H1 (cell line): ENCODE measurements at regions not wholly inside any gene's neighbourhood (a gene's known extent, or its start where the extent isn't known, plus 50 kb on each side); places are given as distances from the start of the nearest gene placed in this dataset.
A peak's percentile ranks its signal among the peaks of the same experiment; 100 is the strongest.

ENCODE experiments used
- CTCF ChIA-PET: fragments of 300-600 bp; sonication (Branson Sonifier 250); formaldehyde crosslinking; loops from one replicate; lab custom pipeline; 2021; ENCODE audit not compliant: partially characterized antibody; lab: Charles Lee
- POLR2A ChIA-PET: fragments of 300-600 bp; sonication (Branson Sonifier 250); formaldehyde crosslinking; loops from one replicate; lab custom pipeline; 2021; ENCODE audit warnings: inconsistent platforms; ENCODE audit not compliant: partially characterized antibody; lab: Charles Lee
- DNase-seq, 2 experiments: peaks; one replicate each; pipeline versions ENCODE4 v3.0.0 to v3.0.0-alpha.2; 2010 to 2022; ENCODE audit warnings: low spot score in 2 of 2, low read depth in 1 of 2, mixed read lengths in 1 of 2
- FAIRE-seq: peaks from 2 replicates; lab custom pipeline; 2011; peaks lifted over from hg19 to GRCh38; lab: Jason Lieb, UNC
- H2AFZ ChIP-seq: 2 replicates; pipeline ENCODE4 v1.8.1; 2012; ENCODE audit warnings: low read length, inconsistent platforms
- H2AK5ac ChIP-seq: 2 replicates; pipeline ENCODE4 v1.6.1; 2013; ENCODE audit warnings: low read depth, low read length
- H2BK120ac ChIP-seq: replicated peaks from 2 replicates; pipeline ENCODE3; 2013; ENCODE audit warnings: low read depth, low read length, inconsistent platforms
- H2BK12ac ChIP-seq: 2 replicates; pipeline ENCODE4 v1.6.1; 2013; ENCODE audit warnings: low read depth, low read length
- H2BK15ac ChIP-seq: 2 replicates; pipeline ENCODE4 v1.6.1; 2013; ENCODE audit warnings: low read length
- H2BK20ac ChIP-seq: 2 replicates; pipeline ENCODE4 v1.6.1; 2013; ENCODE audit warnings: low read length
- H2BK5ac ChIP-seq: 2 replicates; pipeline ENCODE4 v1.6.1; 2013; ENCODE audit warnings: low read depth, low read length
- H3K14ac ChIP-seq: 2 replicates; pipeline ENCODE4 v1.6.1; 2013; ENCODE audit warnings: inconsistent platforms; ENCODE audit not compliant: insufficient read length
- H3K18ac ChIP-seq: 2 replicates; pipeline ENCODE4 v1.6.1; 2013; ENCODE audit warnings: low read length; ENCODE audit errors: extremely low read depth
- H3K23ac ChIP-seq: 2 replicates; pipeline ENCODE4 v1.6.1; 2013; ENCODE audit warnings: inconsistent platforms; ENCODE audit not compliant: insufficient read length
- H3K23me2 ChIP-seq: 2 replicates; pipeline ENCODE4 v1.6.1; 2013; ENCODE audit warnings: low read depth, low read length
- H3K27ac ChIP-seq: 2 replicates; pipeline ENCODE4 v1.6.1; 2011; ENCODE audit warnings: low read depth, low read length, inconsistent platforms
- H3K27me3 ChIP-seq, 4 experiments: replicated peaks in 1 of 4; 1 replicate in 1 of 4; 2 replicates in 3 of 4; pipeline versions ENCODE4 v1.6.1 to v1.8.1; 2011 to 2013; ENCODE audit warnings: low read length in 3 of 4, mild to moderate bottlenecking in 3 of 4, inconsistent platforms in 2 of 4, mixed read lengths in 2 of 4, moderate library complexity in 1 of 4; ENCODE audit not compliant: control insufficient read depth in 3 of 4, insufficient read depth in 3 of 4; ENCODE audit errors: extremely low read depth in 1 of 4
- H3K36me3 ChIP-seq, 4 experiments: 2 replicates each; pipeline versions ENCODE4 v1.6.1 to v1.8.1; 2011 to 2013; ENCODE audit warnings: mild to moderate bottlenecking in 4 of 4, low read length in 3 of 4, moderate library complexity in 2 of 4, control low read depth in 1 of 4, inconsistent platforms in 1 of 4; ENCODE audit not compliant: insufficient read depth in 4 of 4, control insufficient read depth in 2 of 4
- H3K4ac ChIP-seq: replicated peaks from 2 replicates; pipeline ENCODE3; 2013; ENCODE audit warnings: low read length, low read depth, mixed read lengths, inconsistent platforms; ENCODE audit not compliant: insufficient read length
- H3K4me1 ChIP-seq, 4 experiments: replicated peaks in 1 of 4; 1 replicate in 1 of 4; 2 replicates in 3 of 4; pipeline versions ENCODE4 v1.6.1 to v1.8.1; 2011 to 2013; ENCODE audit warnings: low read length in 3 of 4, inconsistent platforms in 2 of 4, mixed read lengths in 1 of 4; ENCODE audit not compliant: insufficient read depth in 4 of 4, control insufficient read depth in 3 of 4
- H3K4me2 ChIP-seq, 2 experiments: 2 replicates each; pipeline versions ENCODE4 v1.6.1 to v1.8.1; 2011 to 2013; ENCODE audit warnings: low read depth in 2 of 2, low read length in 2 of 2, control low read depth in 1 of 2, inconsistent platforms in 1 of 2, mild to moderate bottlenecking in 1 of 2; ENCODE audit not compliant: insufficient read depth in 1 of 2
- H3K4me3 ChIP-seq, 4 experiments: fragments of 200-600, 300-600 bp in 1 of 4; sonication (generic), shearing (Covaris generic), sonication (Bioruptor Twin) in 1 of 4; 2 replicates each; pipeline versions ENCODE4 v1.5.1 to v1.8.1; 2011 to 2016; ENCODE audit warnings: low read length in 4 of 4, low read depth in 3 of 4, control low read depth in 2 of 4, inconsistent platforms in 2 of 4, mild to moderate bottlenecking in 2 of 4, mixed read lengths in 1 of 4, moderate library complexity in 1 of 4; ENCODE audit not compliant: insufficient read depth in 2 of 4; ENCODE audit errors: extremely low read depth in 1 of 4
- H3K56ac ChIP-seq: replicated peaks from 2 replicates; pipeline ENCODE3; 2013; ENCODE audit warnings: low read depth, mild to moderate bottlenecking, mixed read lengths, low read length, inconsistent platforms; ENCODE audit not compliant: insufficient read length
- H3K79me1 ChIP-seq: 2 replicates; pipeline ENCODE4 v1.6.1; 2013; ENCODE audit warnings: low read depth, low read length, control low read depth
- H3K79me2 ChIP-seq, 2 experiments: 2 replicates each; pipeline versions ENCODE4 v1.6.1 to v1.8.1; 2012 to 2013; ENCODE audit warnings: low read length in 2 of 2, mild to moderate bottlenecking in 2 of 2, inconsistent platforms in 1 of 2; ENCODE audit not compliant: insufficient read depth in 2 of 2, control insufficient read depth in 1 of 2
- H3K9ac ChIP-seq, 4 experiments: replicated peaks in 1 of 4; 1 replicate in 1 of 4; 2 replicates in 3 of 4; pipeline versions ENCODE4 v1.6.1 to v1.8.1; 2011 to 2013; ENCODE audit warnings: low read depth in 3 of 4, low read length in 3 of 4, control low read depth in 2 of 4, mild to moderate bottlenecking in 2 of 4, moderate library complexity in 2 of 4, inconsistent platforms in 1 of 4; ENCODE audit errors: extremely low read depth in 1 of 4
- H3K9me3 ChIP-seq, 2 experiments: 2 replicates each; pipeline versions ENCODE4 v1.6.1 to v1.8.1; 2012 to 2013; ENCODE audit warnings: mild to moderate bottlenecking in 2 of 2, moderate library complexity in 2 of 2, control low read depth in 1 of 2, inconsistent platforms in 1 of 2, low read depth in 1 of 2, low read length in 1 of 2, mixed read lengths in 1 of 2; ENCODE audit not compliant: insufficient read depth in 2 of 2
- H4K20me1 ChIP-seq, 2 experiments: replicated peaks in 1 of 2; 2 replicates each; pipeline versions ENCODE3 to v1.8.1; 2011 to 2013; ENCODE audit warnings: inconsistent platforms in 2 of 2, low read length in 2 of 2, mild to moderate bottlenecking in 1 of 2; ENCODE audit not compliant: insufficient read depth in 2 of 2, control insufficient read depth in 1 of 2
- H4K5ac ChIP-seq: 2 replicates; pipeline ENCODE4 v1.6.1; 2013; ENCODE audit warnings: low read length, low read depth, mixed read lengths, inconsistent platforms; ENCODE audit not compliant: insufficient read length
- H4K8ac ChIP-seq: 2 replicates; pipeline ENCODE4 v1.8.0; 2013; ENCODE audit warnings: mild to moderate bottlenecking, moderate library complexity, low read length, inconsistent platforms; ENCODE audit not compliant: insufficient read depth; ENCODE audit errors: extremely low read depth
- H4K91ac ChIP-seq: replicated peaks from 2 replicates; pipeline ENCODE3; 2013; ENCODE audit warnings: low read length, mixed read lengths, inconsistent platforms; ENCODE audit not compliant: insufficient read length
- BRCA1 ChIP-seq: IDR thresholded peaks from 2 replicates; pipeline ENCODE4 v1.6.1; 2012; ENCODE audit warnings: low read depth, low read length, improper control_type of control experiment
- EGR1 ChIP-seq: IDR thresholded peaks from 2 replicates; pipeline ENCODE4 v1.6.1; 2011; ENCODE audit warnings: low read depth, low read length, borderline replicate concordance
- KDM1A ChIP-seq: fragments of 200-600, 300-600 bp; sonication (generic); IDR thresholded peaks from 2 replicates; pipeline ENCODE4 v1.7.1; 2016; ENCODE audit warnings: mild to moderate bottlenecking, low read length, borderline replicate concordance
- RAD21 ChIP-seq, 2 experiments: IDR thresholded peaks in 1 of 2; conservative IDR thresholded peaks in 1 of 2; 2 replicates each; pipeline ENCODE4 v1.6.1; 2011; ENCODE audit warnings: low read depth in 2 of 2, low read length in 2 of 2, improper control_type of control experiment in 1 of 2, inconsistent platforms in 1 of 2, mild to moderate bottlenecking in 1 of 2, moderate library complexity in 1 of 2
- RBBP5 ChIP-seq: IDR thresholded peaks from 2 replicates; pipeline ENCODE4 v1.7.1; 2012; ENCODE audit warnings: low read depth, mild to moderate bottlenecking, inconsistent platforms, low read length, moderate library complexity, borderline replicate concordance
- RNF2 ChIP-seq: fragments of 200-900, 300-1000 bp; sonication (generic); IDR thresholded peaks from 2 replicates; pipeline ENCODE4 v1.7.1; 2016; ENCODE audit warnings: borderline replicate concordance, low read depth, mild to moderate bottlenecking, antibody characterized with exemption, low read length; ENCODE audit not compliant: poor library complexity, severe bottlenecking; ENCODE audit errors: missing control alignments
- TEAD4 ChIP-seq: IDR thresholded peaks from 2 replicates; pipeline ENCODE4 v1.6.1; 2012; ENCODE audit warnings: low read depth, low read length, inconsistent platforms, mixed read lengths
- YY1 ChIP-seq: IDR thresholded peaks from 2 replicates; pipeline ENCODE4 v1.6.1; 2011; ENCODE audit warnings: low read depth, mild to moderate bottlenecking, low read length
- WGBS, 2 experiments: shearing (Covaris generic) in 1 of 2; methylation state at CpG; one replicate each; pipeline versions ENCODE4 v1.1.6 to v1.1.7; 2013 to 2015; ENCODE audit warnings: low lambda C conversion rate in 2 of 2, mixed read lengths in 2 of 2, inconsistent platforms in 1 of 2, low coverage in 1 of 2, missing lambda C conversion rate in 1 of 2; ENCODE audit not compliant: insufficient replicate concordance in 2 of 2, insufficient coverage in 1 of 2, insufficient read length in 1 of 2; ENCODE audit errors: extremely low coverage in 1 of 2, missing lambda C conversion rate in 1 of 2; 5-methylcytosine and 5-hydroxymethylcytosine counted together

- no peak overlapping the region for H4K91ac ChIP-seq
- no peak overlapping the region for H3K14ac ChIP-seq
- no peak overlapping the region for H2AFZ ChIP-seq
- CTCF ChIA-PET = interaction anchor here (0.5 to 4.0 kb wide), 19 partner anchors 9 to 346 kb away, joined by 3 to 27 read pairs (median 5); no protein-coding TSS in a partner anchor
- H3K9me3 ChIP-seq = no peaks in the 10 kb centered on the region
- WGBS, 2 experiments = 93% methylated on average over 4 of the region's 4 CpGs; no CpG with 5 or more reads in 1 of the 2 experiments
- H3K56ac ChIP-seq = no peak overlapping the region
- no peaks in the 10 kb centered on the region; the same call in none of the 2 replicates for H3K23me2 ChIP-seq
- no peak overlapping the region; the same call in 1 of the 2 replicates for H2BK12ac ChIP-seq
- H3K9ac ChIP-seq = no peak overlapping the region
- H4K20me1 ChIP-seq = no peaks in the 10 kb centered on the region
- TF ChIP-seq RNF2 (no peak), BRCA1 (no peak), TEAD4 (no peak), RBBP5 (no peak), RAD21 (IDR thresholded peaks at IDR 0.05 in 1 of 2, conservative IDR thresholded peaks at IDR 0.05 in 1 of 2; ENCODE audit: low read depth in 2 of 2, low read length in 2 of 2) (no peak), YY1 (no peak), EGR1 (no peak), KDM1A (no peak)
- H2BK20ac ChIP-seq = no peak overlapping the region
- H3K4me3 ChIP-seq = no peak overlapping the region
- no peak overlapping the region for H2AK5ac ChIP-seq
- no peaks in the 10 kb centered on the region for H3K79me1 ChIP-seq
- no peaks in the 10 kb centered on the region for H3K27me3 ChIP-seq
- H3K4ac ChIP-seq = no peak overlapping the region
- H3K18ac ChIP-seq = no peak overlapping the region
- H2BK5ac ChIP-seq = peak overlapping the region; percentile 39; the same call in 1 of the 2 replicates
- FAIRE-seq (no peak), DNase-seq (no peak)
- no peak overlapping the region for H3K23ac ChIP-seq
- H3K27ac ChIP-seq = no peak overlapping the region
- H4K5ac ChIP-seq = no peak overlapping the region
- no peaks in the 10 kb centered on the region for H3K79me2 ChIP-seq
- POLR2A ChIA-PET = interaction anchor here (1.8 kb wide), 1 partner anchor 85 kb away, joined by 5 read pairs; no protein-coding TSS in a partner anchor
- peaks cover 0 to 18% (median 8%) of the 10 kb centered on the region in 4 experiments; a peak in 6 of 7 replicates for H3K4me1 ChIP-seq
- no peak overlapping the region for H2BK15ac ChIP-seq
- H3K36me3 ChIP-seq = no peaks in the 10 kb centered on the region
- H2BK120ac ChIP-seq = no peak overlapping the region
- no peak overlapping the region for H4K8ac ChIP-seq
- no peak overlapping the region for H3K4me2 ChIP-seq
Observed at GRCh38 chr2:43139501-43139900, 86.9 kb downstream of the ZFP36L2 start.
